GM12878 (cell line): ENCODE measurements at regions not wholly inside any gene's neighbourhood (a gene's known extent, or its start where the extent isn't known, plus 50 kb on each side); places are given as distances from the start of the nearest gene placed in this dataset.

Source experiments
- ATAC-seq: fragments of 200-7000 bp; cut with Tn5 transposase; 3 replicates; pipeline ENCODE4 v1.9.1; 2020; ENCODE audit warnings: mild to moderate bottlenecking, moderate library complexity
- BruUV-seq: library from RNA; stranded (reverse); fragments of 400-500 nt; replicated peaks from 2 replicates; lab custom pipeline; 2021; lab: Mats Ljungman, UMichigan
- CTCF ChIA-PET: fragments of 300-600 bp; sonication (Branson Sonifier 250); formaldehyde crosslinking; extraction: SDS; loops from one replicate; lab custom pipeline; 2021; ENCODE audit warnings: inconsistent platforms; lab: Yijun Ruan, JAX
- POLR2A ChIA-PET: fragments of 350-600 bp; formaldehyde crosslinking; extraction: SDS; loops from one replicate; lab custom pipeline; 2021; ENCODE audit warnings: inconsistent platforms; lab: Charles Lee
- RAD21 ChIA-PET: fragments of 300-600 bp; sonication (Branson Sonifier 250); formaldehyde crosslinking; loops from one replicate; lab custom pipeline; 2023; ENCODE audit warnings: antibody characterized with exemption; ENCODE audit not compliant: unreplicated experiment; lab: Charles Lee
- SMC1A ChIA-PET: fragments of 300-600 bp; sonication (Branson Sonifier 250); formaldehyde crosslinking; loops from one replicate; lab custom pipeline; 2023; ENCODE audit not compliant: unreplicated experiment, uncharacterized antibody; lab: Charles Lee
- DNase-seq: peaks from one replicate; pipeline ENCODE4 v3.0.0-alpha.2; 2011; ENCODE audit warnings: low read depth, low spot score
- FAIRE-seq: peaks from 3 replicates; lab custom pipeline; 2011; peaks lifted over from hg19 to GRCh38; lab: Jason Lieb, UNC
- H2AFZ ChIP-seq: 2 replicates; pipeline ENCODE4 v1.6.0; 2011; ENCODE audit warnings: low read depth, low read length, control low read depth; ENCODE audit not compliant: control insufficient read depth
- H3K27ac ChIP-seq: 2 replicates; pipeline ENCODE4 v1.5.1; 2011; ENCODE audit warnings: control low read depth; ENCODE audit not compliant: control insufficient read depth, insufficient read depth
- H3K27me3 ChIP-seq, 2 experiments: replicated peaks in 1 of 2; 2 replicates each; pipeline versions ENCODE4 v1.6.0 to v1.6.1; 2011; ENCODE audit warnings: low read length in 1 of 2; ENCODE audit not compliant: control insufficient read depth in 2 of 2, insufficient read depth in 2 of 2
- H3K36me3 ChIP-seq, 2 experiments: 2 replicates each; pipeline ENCODE4 v1.5.1; 2011; ENCODE audit warnings: low read length in 1 of 2; ENCODE audit not compliant: control insufficient read depth in 2 of 2, insufficient read depth in 2 of 2
- H3K4me1 ChIP-seq: 2 replicates; pipeline ENCODE4 v1.6.1; 2011; ENCODE audit warnings: mild to moderate bottlenecking, low read length, moderate library complexity, mixed read lengths; ENCODE audit not compliant: control insufficient read depth, insufficient read depth
- H3K4me2 ChIP-seq: 2 replicates; pipeline ENCODE4 v1.6.0; 2011; ENCODE audit warnings: control low read depth; ENCODE audit not compliant: control insufficient read depth, insufficient read depth
- H3K4me3 ChIP-seq: fragments of 200-600 bp; sonication (generic); 2 replicates; pipeline ENCODE4 v1.5.1; 2016
- H3K79me2 ChIP-seq: 2 replicates; pipeline ENCODE4 v1.6.0; 2011; ENCODE audit warnings: low read length; ENCODE audit not compliant: control insufficient read depth, insufficient read depth
- H3K9ac ChIP-seq: 2 replicates; pipeline ENCODE4 v1.8.0; 2011; ENCODE audit warnings: low read length, control low read depth, mixed read lengths; ENCODE audit not compliant: control insufficient read depth, insufficient read depth
- H3K9me3 ChIP-seq: replicated peaks from 3 replicates; pipeline ENCODE4 v1.5.1; 2011; ENCODE audit warnings: mild to moderate bottlenecking, low read length; ENCODE audit not compliant: control insufficient read depth, insufficient read depth
- H4K20me1 ChIP-seq: 2 replicates; pipeline ENCODE4 v1.6.0; 2011; ENCODE audit not compliant: control insufficient read depth, insufficient read depth
- BRCA1 ChIP-seq: IDR thresholded peaks from 2 replicates; pipeline ENCODE4 v1.6.1; 2011; ENCODE audit warnings: low read depth, low read length, improper control_type of control experiment
- CREB1 ChIP-seq: IDR thresholded peaks from 2 replicates; pipeline ENCODE4 v1.6.1; 2012; ENCODE audit warnings: low read depth, mild to moderate bottlenecking, inconsistent platforms
- CREM ChIP-seq: IDR thresholded peaks from 2 replicates; pipeline ENCODE4 v1.6.1; 2014; ENCODE audit warnings: antibody characterized with exemption, low read depth
- CTCF ChIP-seq, 3 experiments: IDR thresholded peaks in 2 of 3; conservative IDR thresholded peaks in 1 of 3; 2 replicates each; pipeline ENCODE4 v1.5.1; 2011; ENCODE audit warnings: low read depth in 3 of 3, low read length in 3 of 3, mild to moderate bottlenecking in 3 of 3, control low read depth in 2 of 3, moderate library complexity in 2 of 3, inconsistent platforms in 1 of 3, mixed read lengths in 1 of 3; ENCODE audit not compliant: control insufficient read depth in 2 of 3, insufficient read depth in 1 of 3; ENCODE audit errors: extremely low read depth in 1 of 3
- DPF2 ChIP-seq: fragments of 450-650 bp; IDR thresholded peaks from 2 replicates; pipeline ENCODE4 v1.6.1; 2017; ENCODE audit warnings: mild to moderate bottlenecking
- GABPA ChIP-seq: IDR thresholded peaks from 2 replicates; pipeline ENCODE4 v1.6.1; 2014; ENCODE audit warnings: antibody characterized with exemption, low read depth, mild to moderate bottlenecking, inconsistent platforms
- IKZF2 ChIP-seq, 2 experiments: fragments of 450-650 bp; IDR thresholded peaks; 2 replicates each; pipeline ENCODE4 v1.6.1; 2017; ENCODE audit warnings: mild to moderate bottlenecking in 2 of 2, moderate library complexity in 2 of 2
- NR2C2 ChIP-seq: IDR thresholded peaks from 2 replicates; pipeline ENCODE4 v1.6.1; 2011; ENCODE audit warnings: borderline replicate concordance, low read depth; ENCODE audit not compliant: control insufficient read depth, insufficient read length
- RAD51 ChIP-seq: fragments of 450-650 bp; IDR thresholded peaks from 2 replicates; pipeline ENCODE4 v1.6.1; 2016; ENCODE audit warnings: moderate library complexity, mild to moderate bottlenecking, inconsistent platforms
- TARDBP ChIP-seq: IDR thresholded peaks from 2 replicates; pipeline ENCODE4 v1.6.1; 2016; ENCODE audit warnings: borderline replicate concordance
- TBL1XR1 ChIP-seq: IDR thresholded peaks from 2 replicates; pipeline ENCODE4 v1.6.1; 2012; ENCODE audit warnings: low read depth, low read length, improper control_type of control experiment
- TCF7 ChIP-seq: IDR thresholded peaks from 2 replicates; pipeline ENCODE4 v1.6.1; 2014; ENCODE audit warnings: antibody characterized with exemption, borderline replicate concordance
- USF2 ChIP-seq: IDR thresholded peaks from 2 replicates; pipeline ENCODE4 v1.6.1; 2011; ENCODE audit warnings: low read depth, low read length, improper control_type of control experiment, borderline replicate concordance
- ZBED1 ChIP-seq: IDR thresholded peaks from 2 replicates; pipeline ENCODE4 v1.6.1; 2016; ENCODE audit warnings: borderline replicate concordance
- ZNF217 ChIP-seq: fragments of 450-650 bp; IDR thresholded peaks from 2 replicates; pipeline ENCODE4 v1.6.1; 2017; ENCODE audit warnings: antibody characterized with exemption, mild to moderate bottlenecking
- WGBS: methylation state at CpG from one replicate; pipeline ENCODE4 v1.1.6; 2016; ENCODE audit warnings: low lambda C conversion rate; ENCODE audit not compliant: insufficient replicate concordance, insufficient coverage; ENCODE audit errors: missing lambda C conversion rate; 5-methylcytosine and 5-hydroxymethylcytosine counted together
- in situ Hi-C: fragments of 300-500 bp; cut with MboI; formaldehyde crosslinking; loops from 9 replicates; pipeline ENCODE4 v1.14.3; 2018; ENCODE audit warnings: mixed read lengths
- intact Hi-C: fragments of 100-400 bp; cut with micrococcal nuclease; formaldehyde crosslinking; loops from one replicate; pipeline ENCODE4 v1.14.2; 2022; ENCODE audit not compliant: unreplicated experiment
- TF ChIP-seq, protein P1 (sequence below): IDR thresholded peaks from 2 replicates; pipeline ENCODE4 v1.6.1; 2012; ENCODE audit warnings: mild to moderate bottlenecking, low read depth, low read length

DNA sequence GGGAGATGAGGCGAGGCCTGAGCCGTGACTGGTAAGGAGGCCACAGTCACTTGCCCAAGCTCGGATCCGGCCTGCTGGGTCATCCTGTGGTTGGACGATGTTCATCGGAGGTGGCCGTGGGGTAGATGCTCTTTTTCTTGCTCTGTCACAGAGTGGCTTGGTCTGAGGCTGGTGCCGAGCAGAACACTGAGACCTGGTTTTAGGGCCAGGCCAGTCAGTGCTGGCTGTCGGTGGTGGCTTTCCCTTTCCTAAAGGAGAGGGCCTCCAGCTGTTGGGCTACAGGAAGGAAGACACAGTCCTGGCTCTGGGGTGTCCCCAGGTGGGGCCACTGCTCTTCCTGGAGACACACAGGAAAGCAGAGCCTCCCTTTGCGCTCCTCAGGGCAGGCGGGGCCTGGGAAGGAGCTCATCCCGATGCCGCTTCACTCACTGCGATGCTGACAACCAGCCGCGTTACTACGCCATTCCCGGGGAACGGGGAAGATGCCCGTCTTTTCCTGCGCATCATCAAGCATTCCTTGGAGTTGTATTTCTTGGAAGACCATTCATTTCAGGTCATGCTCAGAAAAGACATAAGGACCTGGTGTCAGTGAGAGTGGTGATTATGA, 254.8 kb upstream of the IRX4 start (continued):
- TF ChIP-seq IKZF2 (IDR thresholded peaks at IDR 0.05): no peak

GRCh38 chr5:2136728-2137333, 254.1 kb upstream of the IRX4 start:
- Histone ChIP-seq H3K9me3 (no peaks in the 10 kb centered on the region; the same call in 2 of the 3 replicates), H3K4me2 (no peak overlapping the region), H3K4me3 (no peak overlapping the region), H4K20me1 (no peaks in the 10 kb centered on the region), H3K27me3 (no peaks in the 10 kb centered on the region), H2AFZ (no peak overlapping the region), H3K9ac (no peak overlapping the region), H3K79me2 (no peaks in the 10 kb centered on the region)
- intact Hi-C loops: no loop called here
- SMC1A ChIA-PET: no interaction called here
- no TSS peak for BruUV-seq
- no peak for TF ChIP-seq CREB1
- no peak for TF ChIP-seq TBL1XR1
- TF ChIP-seq NR2C2: no peak
- TF ChIP-seq TARDBP: no peak
- TF ChIP-seq RAD51: no peak
- TF ChIP-seq TCF7: no peak
- TF ChIP-seq ZBED1: no peak
- TF ChIP-seq, protein P1, sequence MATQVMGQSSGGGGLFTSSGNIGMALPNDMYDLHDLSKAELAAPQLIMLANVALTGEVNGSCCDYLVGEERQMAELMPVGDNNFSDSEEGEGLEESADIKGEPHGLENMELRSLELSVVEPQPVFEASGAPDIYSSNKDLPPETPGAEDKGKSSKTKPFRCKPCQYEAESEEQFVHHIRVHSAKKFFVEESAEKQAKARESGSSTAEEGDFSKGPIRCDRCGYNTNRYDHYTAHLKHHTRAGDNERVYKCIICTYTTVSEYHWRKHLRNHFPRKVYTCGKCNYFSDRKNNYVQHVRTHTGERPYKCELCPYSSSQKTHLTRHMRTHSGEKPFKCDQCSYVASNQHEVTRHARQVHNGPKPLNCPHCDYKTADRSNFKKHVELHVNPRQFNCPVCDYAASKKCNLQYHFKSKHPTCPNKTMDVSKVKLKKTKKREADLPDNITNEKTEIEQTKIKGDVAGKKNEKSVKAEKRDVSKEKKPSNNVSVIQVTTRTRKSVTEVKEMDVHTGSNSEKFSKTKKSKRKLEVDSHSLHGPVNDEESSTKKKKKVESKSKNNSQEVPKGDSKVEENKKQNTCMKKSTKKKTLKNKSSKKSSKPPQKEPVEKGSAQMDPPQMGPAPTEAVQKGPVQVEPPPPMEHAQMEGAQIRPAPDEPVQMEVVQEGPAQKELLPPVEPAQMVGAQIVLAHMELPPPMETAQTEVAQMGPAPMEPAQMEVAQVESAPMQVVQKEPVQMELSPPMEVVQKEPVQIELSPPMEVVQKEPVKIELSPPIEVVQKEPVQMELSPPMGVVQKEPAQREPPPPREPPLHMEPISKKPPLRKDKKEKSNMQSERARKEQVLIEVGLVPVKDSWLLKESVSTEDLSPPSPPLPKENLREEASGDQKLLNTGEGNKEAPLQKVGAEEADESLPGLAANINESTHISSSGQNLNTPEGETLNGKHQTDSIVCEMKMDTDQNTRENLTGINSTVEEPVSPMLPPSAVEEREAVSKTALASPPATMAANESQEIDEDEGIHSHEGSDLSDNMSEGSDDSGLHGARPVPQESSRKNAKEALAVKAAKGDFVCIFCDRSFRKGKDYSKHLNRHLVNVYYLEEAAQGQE: no peak
- TF ChIP-seq USF2: no peak
- TF ChIP-seq CREM: no peak
- TF ChIP-seq BRCA1: no peak
- no peak for TF ChIP-seq DPF2
- no peak for TF ChIP-seq CTCF (IDR thresholded peaks at IDR 0.05 in 2 of 3, conservative IDR thresholded peaks at IDR 0.05 in 1 of 3; ENCODE audit: control insufficient read depth in 2 of 3, extremely low read depth in 1 of 3, insufficient read depth in 1 of 3, low read depth in 3 of 3, low read length in 3 of 3)
- no peak for TF ChIP-seq ZNF217
- no peak for TF ChIP-seq GABPA
- TF ChIP-seq, all 136 proteins: peak for 0
- RAD21 ChIA-PET: no interaction called here
- POLR2A ChIA-PET: no interaction called here
- 69% methylated on average over 36 of the region's 44 CpGs for WGBS
- ATAC-seq (no peak), DNase-seq (no peak), FAIRE-seq (no peak)
- CTCF ChIA-PET: no interaction called here
- H3K27ac ChIP-seq: no peak overlapping the region
- no peaks in the 10 kb centered on the region for H3K4me1 ChIP-seq
- in situ Hi-C loops: no loop called here
- H3K36me3 ChIP-seq: no peaks in the 10 kb centered on the region
